NCI-H2107 treated with DMSO at 0.1 percent for 48 hours (cell line): ENCODE measurements at regions not wholly inside any gene's neighbourhood (a gene's known extent, or its start where the extent isn't known, plus 50 kb on each side); places are given as distances from the start of the nearest gene placed in this dataset.
"Not testable (repeated sequence)": the region's sequence is repeated elsewhere in the genome, so short reads cannot be mapped to it uniquely, and the experiment has no call there.

Source experiments
- DNase-seq: peaks from one replicate; lab custom pipeline; 2025; ENCODE audit not compliant: unreplicated experiment; lab: John Stamatoyannopoulos, UW

- no peak for DNase-seq
Measured at GRCh38 chr13:65330691-65331090, 1899.4 kb downstream of the PCDH9 start.

- DNase-seq: no peak
Measured at GRCh38 chr13:65330287-65330686, 1899.8 kb downstream of the PCDH9 start.

GRCh38 chr13:65323192-65323591 lies 1906.9 kb downstream of the PCDH9 start:
- not testable (repeated sequence) for DNase-seq

- not testable (repeated sequence) for DNase-seq
Measured at GRCh38 chr13:65321423-65321822, 1908.7 kb downstream of the PCDH9 start.

GRCh38 chr13:65314008-65314407 lies 1916.1 kb downstream of the PCDH9 start:
- no peak for DNase-seq

GRCh38 chr13:65310663-65311328 lies 1919.3 kb downstream of the PCDH9 start:
- no peak for DNase-seq

GRCh38 chr13:65309906-65310305 lies 1920.2 kb downstream of the PCDH9 start:
- DNase-seq: no peak

GRCh38 chr13:65308729-65309128 lies 1921.4 kb downstream of the PCDH9 start:
- DNase-seq: not testable (repeated sequence)

- no peak for DNase-seq
Measured at GRCh38 chr13:65307056-65307455, 1923.1 kb downstream of the PCDH9 start.

GRCh38 chr13:65302691-65303090 lies 1927.4 kb downstream of the PCDH9 start:
- no peak for DNase-seq

GRCh38 chr13:65301506-65301905 lies 1928.6 kb downstream of the PCDH9 start:
- no peak for DNase-seq

- no peak for DNase-seq
Measured at GRCh38 chr13:65300220-65300619, 1929.9 kb downstream of the PCDH9 start.

GRCh38 chr13:65293530-65294198 lies 1936.5 kb downstream of the PCDH9 start:
- no peak for DNase-seq

GRCh38 chr13:65292488-65292901 lies 1937.6 kb downstream of the PCDH9 start:
- no peak for DNase-seq

- DNase-seq: no peak
Measured at GRCh38 chr13:65287405-65287804, 1942.7 kb downstream of the PCDH9 start.

- no peak for DNase-seq
Measured at GRCh38 chr13:65275838-65276630, 1954.1 kb downstream of the PCDH9 start.

- DNase-seq: no peak
Measured at GRCh38 chr13:65275108-65275507, 1955.0 kb downstream of the PCDH9 start.

- not testable (repeated sequence) for DNase-seq
Measured at GRCh38 chr13:65273811-65274420, 1956.2 kb downstream of the PCDH9 start.

GRCh38 chr13:65268009-65268408 lies 1962.1 kb downstream of the PCDH9 start:
- DNase-seq: no peak

- DNase-seq: no peak
Measured at GRCh38 chr13:65265988-65266387, 1964.1 kb downstream of the PCDH9 start.

GRCh38 chr13:65264066-65264465 lies 1966.1 kb downstream of the PCDH9 start:
- no peak for DNase-seq
